ENCODE measurements at regions not wholly inside any gene's neighbourhood (a gene's known extent, or its start where the extent isn't known, plus 50 kb on each side); places are given as distances from the start of the nearest gene placed in this dataset.
A peak's percentile ranks its signal among the peaks of the same experiment; 100 is the strongest.
"Not testable (repeated sequence)": the region's sequence is repeated elsewhere in the genome, so short reads cannot be mapped to it uniquely, and the experiment has no call there.

GRCh38 chrX:118231464-118231863, 114.4 kb upstream of the WDR44 start:
- intact Hi-C loops (cut with DNase I), result no loop called here
- Histone ChIP-seq H3K4me1 (ENCODE audit: control insufficient read depth, insufficient read depth, low read length) (no peaks in the 10 kb centered on the region), H3K27ac (ENCODE audit: low read length) (no peak overlapping the region), H3K4me3 (ENCODE audit: low read length) (no peak overlapping the region), H3K9me3 (ENCODE audit: control insufficient read depth, low read length) (no peaks in the 10 kb centered on the region), H3K27me3 (ENCODE audit: control insufficient read depth, insufficient read depth) (no peaks in the 10 kb centered on the region)
- DNase-seq, result no peak
- no peak for ATAC-seq

- 48% methylated on average over 2 of the region's 2 CpGs for WGBS
- DNase-seq (peak in 1 of 3 donors; percentile 31), ATAC-seq (no peak)
- Histone ChIP-seq H3K27ac (ENCODE audit: low read length) (no peak overlapping the region), H3K4me3 (ENCODE audit: low read length) (no peak overlapping the region), H3K4me1 (ENCODE audit: control insufficient read depth, insufficient read depth, low read length) (no peaks in the 10 kb centered on the region), H3K27me3 (ENCODE audit: control insufficient read depth, insufficient read depth) (no peaks in the 10 kb centered on the region), H3K9me3 (ENCODE audit: control insufficient read depth, low read length) (no peaks in the 10 kb centered on the region)
- intact Hi-C loops (cut with DNase I), result no loop called here
Observed at GRCh38 chrX:118239178-118239870, 106.6 kb upstream of the WDR44 start.

DNA sequence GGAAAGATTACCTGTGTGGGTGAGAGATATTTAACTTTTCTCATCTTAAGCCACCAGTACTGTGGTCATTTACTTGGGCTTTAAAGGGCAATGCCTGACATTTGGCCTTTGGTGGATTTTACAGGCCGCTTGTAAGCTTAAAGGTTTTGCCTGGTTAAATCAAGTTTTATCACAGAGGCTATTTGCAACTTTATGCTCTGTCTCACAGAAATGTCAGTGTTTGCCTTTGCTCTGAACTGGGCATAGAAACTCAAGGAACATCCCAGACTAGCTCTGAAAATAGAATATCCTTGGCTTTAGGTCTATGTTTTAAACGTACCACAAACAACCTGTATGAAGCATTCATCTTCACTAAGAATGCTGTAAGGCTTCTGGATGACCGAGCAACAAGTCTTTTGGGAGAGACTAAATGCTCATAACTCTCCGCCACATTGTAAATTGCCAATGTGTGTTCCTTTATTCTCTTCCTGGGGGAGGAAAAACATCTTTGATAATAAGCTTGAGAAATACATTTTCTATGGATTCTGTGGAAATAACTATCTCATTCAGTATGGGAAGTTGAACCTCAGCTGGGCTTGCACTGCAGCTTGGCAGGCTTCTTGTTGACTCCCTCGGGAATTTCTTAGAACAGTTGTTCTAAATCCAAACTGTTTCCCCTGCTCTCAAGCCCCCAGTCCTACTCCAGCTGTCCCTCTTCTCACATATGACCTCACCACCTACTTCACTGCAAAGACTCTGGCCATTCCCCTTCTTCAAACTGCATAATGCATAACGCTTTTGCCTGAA, 105.8 kb upstream of the WDR44 start:
- 42% methylated on average over 6 of the region's 6 CpGs for WGBS
- Histone ChIP-seq H3K9me3 (ENCODE audit: control insufficient read depth, low read length) (no peaks in the 10 kb centered on the region), H3K4me1 (ENCODE audit: control insufficient read depth, insufficient read depth, low read length) (no peaks in the 10 kb centered on the region), H3K27me3 (ENCODE audit: control insufficient read depth, insufficient read depth) (no peaks in the 10 kb centered on the region), H3K4me3 (ENCODE audit: low read length) (no peak overlapping the region), H3K27ac (ENCODE audit: low read length) (no peak overlapping the region)
- intact Hi-C loops (cut with DNase I), result no loop called here
- DNase-seq, result peak in 1 of 3 donors; percentile 28
- ATAC-seq, result peak; percentile 53 to 62

DNA sequence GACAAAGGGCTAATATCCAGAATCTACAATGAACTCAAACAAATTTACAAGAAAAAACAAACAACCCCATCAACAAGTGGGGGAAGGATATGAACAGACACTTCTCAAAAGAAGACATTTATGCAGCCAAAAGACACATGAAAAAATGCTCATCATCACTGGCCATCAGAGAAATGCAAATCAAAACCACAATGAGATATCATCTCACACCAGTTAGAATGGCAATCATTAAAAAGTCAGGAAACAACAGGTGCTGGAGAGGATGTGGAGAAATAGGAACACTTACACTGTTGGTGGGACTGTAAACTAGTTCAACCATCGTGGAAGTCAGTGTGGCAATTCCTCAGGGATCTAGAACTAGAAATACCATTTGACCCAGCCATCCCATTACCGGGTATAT, 98.9 kb upstream of the WDR44 start:
- H3K4me1 ChIP-seq (ENCODE audit: control insufficient read depth, insufficient read depth, low read length); H3K9me3 ChIP-seq (ENCODE audit: control insufficient read depth, low read length); H3K27ac ChIP-seq (ENCODE audit: low read length); H3K27me3 ChIP-seq (ENCODE audit: control insufficient read depth, insufficient read depth); intact Hi-C loops (cut with DNase I); H3K4me3 ChIP-seq (ENCODE audit: low read length); DNase-seq; ATAC-seq: not testable (repeated sequence)
- WGBS, result 71% methylated on average over 2 of the region's 2 CpGs

DNA sequence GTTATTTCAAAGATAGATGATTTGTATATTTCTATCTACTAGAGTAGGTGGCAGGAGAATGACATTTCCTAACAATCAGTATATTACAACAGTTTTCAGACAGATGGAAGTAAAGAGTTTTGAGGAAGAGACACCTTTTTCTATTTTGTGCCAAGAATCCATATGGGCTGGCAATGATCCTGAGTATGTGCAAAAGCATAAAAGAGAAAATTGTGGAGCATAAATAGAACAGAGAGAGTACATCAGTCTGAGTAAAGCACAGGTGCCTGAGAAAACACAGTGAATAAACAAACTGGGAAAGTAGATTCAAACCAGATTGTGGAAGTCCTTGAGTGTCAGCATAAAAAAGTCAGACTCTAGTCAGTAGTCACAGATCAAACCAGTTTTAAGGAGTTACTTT, 96.8 kb upstream of the WDR44 start:
- Histone ChIP-seq H3K4me3 (ENCODE audit: low read length) (no peak overlapping the region), H3K4me1 (ENCODE audit: control insufficient read depth, insufficient read depth, low read length) (no peaks in the 10 kb centered on the region), H3K27ac (ENCODE audit: low read length) (no peak overlapping the region), H3K27me3 (ENCODE audit: control insufficient read depth, insufficient read depth) (no peaks in the 10 kb centered on the region), H3K9me3 (ENCODE audit: control insufficient read depth, low read length) (no peaks in the 10 kb centered on the region)
- ATAC-seq (no peak), DNase-seq (no peak)
- intact Hi-C loops (cut with DNase I), result no loop called here

- intact Hi-C loops (cut with DNase I), result no loop called here
- H3K27ac ChIP-seq (ENCODE audit: low read length), result no peak overlapping the region
- WGBS, result 90% methylated on average over 1 of the region's 1 CpG
Observed at GRCh38 chrX:118250445-118250844, 95.5 kb upstream of the WDR44 start.

DNA sequence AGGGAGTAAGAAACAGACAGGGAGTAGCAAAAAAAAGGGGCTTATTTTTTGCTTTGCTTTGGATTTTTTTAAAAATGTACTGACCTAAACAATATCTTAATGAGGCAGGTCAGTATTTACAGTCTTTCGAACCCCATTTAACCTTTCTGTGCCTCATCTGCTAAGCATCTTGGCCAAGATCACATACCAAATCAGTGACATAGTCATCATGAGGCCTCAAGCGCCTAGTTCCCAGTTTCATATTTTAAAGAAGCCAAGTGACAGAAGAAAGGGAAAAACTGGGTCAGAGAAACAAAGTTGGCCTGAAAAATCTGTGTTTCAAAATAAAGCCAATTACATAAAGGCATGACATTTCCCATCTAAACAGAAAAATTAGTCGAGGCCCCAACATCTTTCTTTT, 94.6 kb upstream of the WDR44 start:
- no peaks in the 10 kb centered on the region for H3K9me3 ChIP-seq (ENCODE audit: control insufficient read depth, low read length)
- H3K4me1 ChIP-seq (ENCODE audit: control insufficient read depth, insufficient read depth, low read length), result no peaks in the 10 kb centered on the region
- intact Hi-C loops (cut with DNase I), result no loop called here
- no peak overlapping the region for H3K4me3 ChIP-seq (ENCODE audit: low read length)
- no peaks in the 10 kb centered on the region for H3K27me3 ChIP-seq (ENCODE audit: control insufficient read depth, insufficient read depth)
- ATAC-seq, result peak in 1 of 2 donors; percentile 41
- DNase-seq, result no peak
- 49% methylated on average over 3 of the region's 3 CpGs for WGBS
- no peak overlapping the region for H3K27ac ChIP-seq (ENCODE audit: low read length)

More at GRCh38 chrX:118250445-118250844, 95.5 kb upstream of the WDR44 start:
- DNase-seq, result no peak
- no peak for ATAC-seq
- Histone ChIP-seq H3K4me3 (ENCODE audit: low read length) (no peak overlapping the region), H3K4me1 (ENCODE audit: control insufficient read depth, insufficient read depth, low read length) (no peaks in the 10 kb centered on the region), H3K27me3 (ENCODE audit: control insufficient read depth, insufficient read depth) (no peaks in the 10 kb centered on the region), H3K9me3 (ENCODE audit: control insufficient read depth, low read length) (no peaks in the 10 kb centered on the region)

DNA sequence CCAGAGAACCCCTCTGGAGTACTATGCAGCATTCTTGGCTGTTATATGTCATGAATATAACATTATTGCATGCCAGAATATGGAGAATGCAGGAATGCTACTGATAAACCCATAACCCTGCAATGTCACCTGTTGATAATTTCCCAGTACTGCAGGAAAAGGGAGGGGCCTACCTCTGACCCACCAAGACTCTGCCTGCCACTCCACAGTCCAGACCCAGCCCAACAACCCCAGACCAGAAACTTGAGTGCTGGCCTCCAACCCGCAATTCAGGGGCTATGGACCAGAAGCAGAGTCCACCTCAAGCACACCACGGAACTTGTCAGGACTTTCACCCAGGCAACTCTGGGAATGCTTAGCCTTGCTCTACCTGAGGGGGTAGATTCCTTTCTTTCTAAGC, 92.9 kb upstream of the WDR44 start:
- 94% methylated on average over 2 of the region's 2 CpGs for WGBS
- no peak for DNase-seq
- intact Hi-C loops (cut with DNase I), result no loop called here

DNA sequence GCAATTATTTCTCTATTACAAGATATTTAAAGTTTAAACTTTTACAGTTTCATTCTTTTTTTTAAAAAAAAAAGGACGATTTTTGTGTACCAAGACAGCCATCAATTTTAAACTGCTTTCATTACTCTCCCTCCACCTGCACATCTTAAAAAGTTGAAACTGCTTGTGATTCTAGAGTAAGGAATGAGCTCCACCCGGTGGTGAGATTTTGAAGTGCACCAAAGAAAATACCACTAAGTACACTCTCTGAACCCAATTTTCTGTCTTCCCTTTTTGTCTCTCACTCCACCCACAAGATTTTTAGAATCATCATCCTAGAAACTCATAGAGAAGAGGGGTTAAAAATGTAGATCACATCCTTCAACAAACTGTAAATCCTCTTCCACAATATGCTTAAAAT, 91.3 kb upstream of the WDR44 start:
- Histone ChIP-seq H3K9me3 (ENCODE audit: control insufficient read depth, low read length) (no peaks in the 10 kb centered on the region), H3K4me3 (ENCODE audit: low read length) (no peak overlapping the region), H3K27ac (ENCODE audit: low read length) (no peak overlapping the region), H3K27me3 (ENCODE audit: control insufficient read depth, insufficient read depth) (no peaks in the 10 kb centered on the region), H3K4me1 (ENCODE audit: control insufficient read depth, insufficient read depth, low read length) (no peaks in the 10 kb centered on the region)
- WGBS, result 0% methylated on average over 2 of the region's 2 CpGs
- peak in 1 of 3 donors; percentile 17 for DNase-seq
- ATAC-seq, result no peak
- intact Hi-C loops (cut with DNase I), result no loop called here

More for the DNA sequence above, 92.9 kb upstream of the WDR44 start:
- Histone ChIP-seq H3K9me3 (ENCODE audit: control insufficient read depth, low read length) (no peaks in the 10 kb centered on the region), H3K27ac (ENCODE audit: low read length) (no peak overlapping the region), H3K4me1 (ENCODE audit: control insufficient read depth, insufficient read depth, low read length) (no peaks in the 10 kb centered on the region), H3K27me3 (ENCODE audit: control insufficient read depth, insufficient read depth) (no peaks in the 10 kb centered on the region), H3K4me3 (ENCODE audit: low read length) (no peak overlapping the region)
- ATAC-seq, result no peak

DNA sequence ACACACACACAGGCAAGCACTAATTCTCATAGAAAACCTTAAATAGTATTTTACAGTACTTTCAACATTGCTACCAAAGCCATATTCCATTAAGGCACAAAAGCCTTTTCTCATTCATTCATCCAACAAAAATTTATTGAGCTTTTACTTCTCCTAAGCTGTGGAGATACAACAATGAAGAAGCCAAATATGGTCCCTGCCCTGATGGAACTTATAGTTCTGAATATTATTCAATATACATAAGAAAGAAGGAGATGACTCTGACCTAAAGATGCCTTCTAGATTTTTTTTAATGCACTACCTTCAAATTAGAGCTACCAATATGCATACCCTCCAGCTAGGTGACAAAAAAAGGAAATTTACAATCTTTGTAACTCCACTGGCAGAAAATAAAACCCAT, 90.0 kb upstream of the WDR44 start:
- intact Hi-C loops (cut with DNase I), result no loop called here
- no peak overlapping the region for H3K27ac ChIP-seq (ENCODE audit: low read length)
- no peaks in the 10 kb centered on the region for H3K9me3 ChIP-seq (ENCODE audit: control insufficient read depth, low read length)
- DNase-seq (no peak), ATAC-seq (no peak)
- H3K4me1 ChIP-seq (ENCODE audit: control insufficient read depth, insufficient read depth, low read length), result no peaks in the 10 kb centered on the region
- no peak overlapping the region for H3K4me3 ChIP-seq (ENCODE audit: low read length)
- no peaks in the 10 kb centered on the region for H3K27me3 ChIP-seq (ENCODE audit: control insufficient read depth, insufficient read depth)

DNA sequence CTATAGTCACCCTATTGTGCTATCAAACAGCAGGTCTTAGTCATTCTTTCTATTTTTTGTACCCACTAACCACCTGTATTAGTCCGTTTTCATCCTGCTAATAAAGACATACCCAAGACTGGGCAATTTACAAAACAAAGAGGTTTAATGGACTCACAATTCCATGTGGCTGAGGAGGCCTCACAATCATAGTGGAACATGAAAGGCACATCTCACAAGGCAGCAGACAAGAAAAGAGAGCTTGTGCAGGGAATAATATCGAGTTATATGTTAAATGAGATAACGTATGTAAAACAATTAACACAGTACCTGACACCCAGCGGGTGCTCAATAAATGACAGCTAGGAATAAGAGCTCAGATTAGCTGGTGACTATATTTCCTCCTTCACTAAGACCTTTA, 88.1 kb upstream of the WDR44 start:
- 86% methylated on average over 4 of the region's 4 CpGs for whole genome bisulfite sequencing
- intact Hi-C loops (cut with DNase I), result no loop called here

More for the DNA sequence above, 88.1 kb upstream of the WDR44 start:
- Histone ChIP-seq H3K27me3 (ENCODE audit: control insufficient read depth, insufficient read depth) (no peaks in the 10 kb centered on the region), H3K9me3 (ENCODE audit: control insufficient read depth, low read length) (no peaks in the 10 kb centered on the region), H3K27ac (ENCODE audit: low read length) (no peak overlapping the region), H3K4me3 (ENCODE audit: low read length) (no peak overlapping the region), H3K4me1 (ENCODE audit: control insufficient read depth, insufficient read depth, low read length) (no peaks in the 10 kb centered on the region)
- DNase-seq (no peak), ATAC-seq (no peak)
